CD14-positive monocyte (primary cell): ENCODE measurements at regions not wholly inside any gene's neighbourhood (a gene's known extent, or its start where the extent isn't known, plus 50 kb on each side); places are given as distances from the start of the nearest gene placed in this dataset.

Experiments used
- DNase-seq, 3 donors: peaks; one replicate each; pipeline ENCODE4 v3.0.0-alpha.2; 2011 to 2022
- H2AFZ ChIP-seq: 2 replicates; pipeline ENCODE4 v1.6.0; 2012; ENCODE audit warnings: mild to moderate bottlenecking, low read depth, low read length, inconsistent platforms; ENCODE audit not compliant: insufficient read depth, poor library complexity, severe bottlenecking
- H3K27ac ChIP-seq, 2 donors: 1 replicate in 1 of 2; 2 replicates in 1 of 2; pipeline ENCODE4 v1.5.1; 2012 to 2013; ENCODE audit warnings: low read length in 2 of 2, control low read depth in 1 of 2, inconsistent platforms in 1 of 2, low read depth in 1 of 2, mild to moderate bottlenecking in 1 of 2
- H3K27me3 ChIP-seq, 2 donors: one replicate each; pipeline versions ENCODE4 v1.6.0 to v1.6.1; 2011 to 2013; ENCODE audit warnings: low read length in 2 of 2; ENCODE audit not compliant: control insufficient read depth in 2 of 2, insufficient read depth in 2 of 2
- H3K36me3 ChIP-seq, 2 donors: replicated peaks in 1 of 2; 1 replicate in 1 of 2; 2 replicates in 1 of 2; pipeline versions ENCODE4 v1.5.1 to v1.6.1; 2012 to 2013; ENCODE audit warnings: low read length in 2 of 2, control low read depth in 1 of 2, inconsistent platforms in 1 of 2, mild to moderate bottlenecking in 1 of 2; ENCODE audit not compliant: insufficient read depth in 2 of 2, control insufficient read depth in 1 of 2
- H3K4me1 ChIP-seq, 2 donors: 1 replicate in 1 of 2; 2 replicates in 1 of 2; pipeline versions ENCODE4 v1.5.1 to v1.6.1; 2012 to 2013; ENCODE audit warnings: low read length in 2 of 2, control low read depth in 1 of 2, inconsistent platforms in 1 of 2, mild to moderate bottlenecking in 1 of 2, moderate library complexity in 1 of 2; ENCODE audit not compliant: insufficient read depth in 2 of 2, control insufficient read depth in 1 of 2
- H3K4me2 ChIP-seq: replicated peaks from 2 replicates; pipeline ENCODE3; 2012; ENCODE audit warnings: low read length, moderate library complexity, mild to moderate bottlenecking; ENCODE audit not compliant: poor library complexity, severe bottlenecking; ENCODE audit errors: extremely low read depth
- H3K4me3 ChIP-seq, 3 experiments: fragments of 200-600 bp in 1 of 3; sonication (generic) in 1 of 3; replicated peaks in 1 of 3; 1 replicate in 2 of 3; 2 replicates in 1 of 3; pipeline ENCODE4 v1.5.1; 2011 to 2013; ENCODE audit warnings: low read length in 3 of 3, mild to moderate bottlenecking in 3 of 3, control low read depth in 2 of 3, low read depth in 2 of 3, inconsistent platforms in 1 of 3, moderate library complexity in 1 of 3
- H3K79me2 ChIP-seq: 2 replicates; pipeline ENCODE4 v1.6.0; 2012; ENCODE audit warnings: mild to moderate bottlenecking, control low read depth, inconsistent platforms, low read length, moderate library complexity; ENCODE audit not compliant: insufficient read depth
- H3K9ac ChIP-seq: 2 replicates; pipeline ENCODE4 v1.6.0; 2017; ENCODE audit warnings: low read length, mild to moderate bottlenecking; ENCODE audit not compliant: insufficient read depth, poor library complexity, severe bottlenecking
- H3K9me3 ChIP-seq, 2 donors: replicated peaks in 1 of 2; 1 replicate in 1 of 2; 2 replicates in 1 of 2; pipeline versions ENCODE4 v1.5.1 to v1.6.1; 2012 to 2013; ENCODE audit warnings: low read length in 2 of 2, control low read depth in 1 of 2; ENCODE audit not compliant: control insufficient read depth in 1 of 2, insufficient read depth in 1 of 2
- H4K20me1 ChIP-seq: 2 replicates; pipeline ENCODE4 v1.6.0; 2012; ENCODE audit warnings: mild to moderate bottlenecking, low read length, control low read depth, moderate library complexity; ENCODE audit not compliant: insufficient read depth
- H3K27ac Mint-ChIP-seq, 7 donors: one replicate each; pipeline ENCODE4 v1.8.0; 2020; ENCODE audit warnings: mild to moderate bottlenecking in 7 of 7, mixed read lengths in 7 of 7, moderate library complexity in 6 of 7, inconsistent platforms in 2 of 7
- H3K27me3 Mint-ChIP-seq, 3 donors: one replicate each; pipeline ENCODE4 v1.8.0; 2021 to 2022; ENCODE audit warnings: low read depth in 3 of 3, mild to moderate bottlenecking in 3 of 3, mixed read lengths in 3 of 3, moderate library complexity in 3 of 3, inconsistent platforms in 1 of 3
- H3K36me3 Mint-ChIP-seq, 2 donors: one replicate each; pipeline ENCODE4 v1.8.0; 2020; ENCODE audit warnings: mixed read lengths in 2 of 2, inconsistent platforms in 1 of 2, mild to moderate bottlenecking in 1 of 2
- H3K4me1 Mint-ChIP-seq: one replicate; pipeline ENCODE4 v1.8.0; 2020; ENCODE audit warnings: mild to moderate bottlenecking, mixed read lengths
- H3K4me3 Mint-ChIP-seq, 2 donors: one replicate each; pipeline ENCODE4 v1.8.0; 2020; ENCODE audit warnings: mild to moderate bottlenecking in 2 of 2, mixed read lengths in 2 of 2, moderate library complexity in 1 of 2
- H3K9me3 Mint-ChIP-seq, 7 donors: one replicate each; pipeline ENCODE4 v1.8.0; 2020 to 2022; ENCODE audit warnings: mixed read lengths in 7 of 7, mild to moderate bottlenecking in 6 of 7, moderate library complexity in 6 of 7, inconsistent platforms in 2 of 7
- WGBS: methylation state at CpG from one replicate; pipeline ENCODE4 v1.1.5; 2013; ENCODE audit warnings: missing lambda C conversion rate; ENCODE audit not compliant: insufficient coverage; 5-methylcytosine and 5-hydroxymethylcytosine counted together
- intact Hi-C, 2 donors: fragments of 100-400 bp; cut with micrococcal nuclease; formaldehyde crosslinking; loops; one replicate each; pipeline versions ENCODE4 v1.15.0 to v1.15.1; 2023
- TF ChIP-seq, protein P1 (sequence below): fragments of 200-600 bp; IDR thresholded peaks from one replicate; pipeline ENCODE4 v1.8.0; 2022; ENCODE audit warnings: antibody characterized with exemption, mild to moderate bottlenecking

DNA sequence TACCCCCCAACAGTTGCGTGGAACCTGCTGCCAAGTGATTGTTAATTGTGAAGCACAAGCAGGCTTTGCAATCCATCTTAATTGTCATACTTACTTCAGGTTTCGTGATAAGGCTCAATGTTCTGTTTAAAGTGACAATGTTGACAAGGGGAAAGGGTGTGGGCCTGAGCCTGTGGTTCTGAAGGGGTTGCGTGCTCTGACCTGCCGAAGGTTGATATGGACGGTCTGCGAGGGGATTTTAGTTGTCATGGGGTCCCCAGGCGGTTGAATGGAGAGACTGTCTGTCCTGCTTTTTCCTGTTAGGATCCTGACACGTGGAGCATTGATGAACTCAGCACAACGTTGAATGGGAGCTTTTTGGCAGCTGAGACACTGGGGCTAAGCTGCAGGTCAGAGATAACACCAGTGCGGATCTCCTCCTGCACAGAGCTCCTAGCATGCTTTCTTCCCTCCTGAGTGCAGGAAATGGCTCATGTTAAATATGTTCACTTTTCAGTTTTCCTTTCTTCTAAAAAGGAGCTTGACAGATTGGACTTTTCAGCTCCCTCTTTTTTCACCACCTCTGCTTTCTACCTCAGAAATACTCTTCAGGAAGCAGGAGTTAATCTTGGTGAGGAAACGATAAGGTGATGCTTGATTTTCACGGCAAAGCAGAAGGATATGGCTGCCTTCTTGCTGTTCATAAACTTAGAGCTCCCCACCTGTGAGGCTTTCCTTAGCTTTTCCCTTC lies 62.9 kb upstream of the ZEB2 start:
- Mint-ChIP-seq H3K4me1 (peaks cover 45% of the 10 kb centered on the region), H3K27me3 (peaks cover 1 to 5% (median 5%) of the 10 kb centered on the region in 3 donors), H3K27ac (peak overlapping the region in 6 of 7 donors; percentile 41 to 76 (median 63)), H3K9me3 (no peaks in the 10 kb centered on the region), H3K36me3 (peaks cover 2% of the 10 kb centered on the region in 2 donors), H3K4me3 (peak overlapping the region; percentile 53 to 92)
- H2AFZ ChIP-seq, result peak overlapping the region; percentile 74
- H3K4me2 ChIP-seq, result peak overlapping the region; percentile 65
- intact Hi-C loops, result loop anchor here in 1 of 2 donors (5.0 kb wide), 1 partner anchor 51 kb away; no protein-coding TSS in a partner anchor
- DNase-seq, result no peak
- H3K79me2 ChIP-seq, result no peaks in the 10 kb centered on the region
- H3K4me1 ChIP-seq, result peaks cover 38 to 45% of the 10 kb centered on the region in 2 donors
- no peaks in the 10 kb centered on the region for H3K27me3 ChIP-seq
- H3K4me3 ChIP-seq, result peak overlapping the region in 2 of 3 experiments; percentile 19 to 45
- H3K27ac ChIP-seq, result no peak overlapping the region
- H3K36me3 ChIP-seq, result no peaks in the 10 kb centered on the region
- TF ChIP-seq, protein P1, sequence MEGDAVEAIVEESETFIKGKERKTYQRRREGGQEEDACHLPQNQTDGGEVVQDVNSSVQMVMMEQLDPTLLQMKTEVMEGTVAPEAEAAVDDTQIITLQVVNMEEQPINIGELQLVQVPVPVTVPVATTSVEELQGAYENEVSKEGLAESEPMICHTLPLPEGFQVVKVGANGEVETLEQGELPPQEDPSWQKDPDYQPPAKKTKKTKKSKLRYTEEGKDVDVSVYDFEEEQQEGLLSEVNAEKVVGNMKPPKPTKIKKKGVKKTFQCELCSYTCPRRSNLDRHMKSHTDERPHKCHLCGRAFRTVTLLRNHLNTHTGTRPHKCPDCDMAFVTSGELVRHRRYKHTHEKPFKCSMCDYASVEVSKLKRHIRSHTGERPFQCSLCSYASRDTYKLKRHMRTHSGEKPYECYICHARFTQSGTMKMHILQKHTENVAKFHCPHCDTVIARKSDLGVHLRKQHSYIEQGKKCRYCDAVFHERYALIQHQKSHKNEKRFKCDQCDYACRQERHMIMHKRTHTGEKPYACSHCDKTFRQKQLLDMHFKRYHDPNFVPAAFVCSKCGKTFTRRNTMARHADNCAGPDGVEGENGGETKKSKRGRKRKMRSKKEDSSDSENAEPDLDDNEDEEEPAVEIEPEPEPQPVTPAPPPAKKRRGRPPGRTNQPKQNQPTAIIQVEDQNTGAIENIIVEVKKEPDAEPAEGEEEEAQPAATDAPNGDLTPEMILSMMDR, result no peak
- no peaks in the 10 kb centered on the region for H4K20me1 ChIP-seq
- no peaks in the 10 kb centered on the region for H3K9me3 ChIP-seq
- 23% methylated on average over 9 of the region's 12 CpGs for WGBS
- peak overlapping the region; percentile 1 for H3K9ac ChIP-seq

DNA sequence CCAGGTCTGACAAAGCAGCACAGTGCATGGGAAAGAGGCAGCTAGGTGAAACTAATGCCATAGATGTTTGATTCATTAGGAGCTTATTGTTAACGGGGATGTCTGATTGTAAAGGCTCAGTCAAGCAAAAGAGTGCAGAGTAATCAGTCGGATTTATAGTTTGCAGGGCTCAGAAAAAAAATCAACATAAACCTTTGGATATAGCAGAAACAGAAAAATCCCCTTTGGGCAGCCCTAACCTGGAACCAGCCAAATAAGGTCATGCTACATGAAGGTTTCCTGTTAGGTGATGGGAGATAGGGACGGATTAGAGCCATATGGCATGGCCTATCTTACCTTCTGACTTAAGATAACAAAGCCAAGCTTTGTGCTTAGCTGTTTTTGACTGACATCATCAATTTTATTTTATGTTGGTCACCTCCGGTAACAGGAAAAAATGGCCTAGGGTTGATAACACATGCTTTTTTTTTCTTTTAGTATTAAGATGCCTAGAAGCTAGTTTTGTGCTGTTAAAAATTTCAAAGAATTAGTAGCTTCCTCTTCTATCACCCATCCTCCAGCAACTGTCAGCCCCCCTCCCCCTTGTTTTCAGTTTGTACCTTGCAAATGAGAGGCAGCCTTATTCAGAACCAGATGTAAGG lies 60.7 kb upstream of the ZEB2 start:
- Mint-ChIP-seq H3K4me3 (no peak overlapping the region), H3K9me3 (no peaks in the 10 kb centered on the region), H3K27ac (peak overlapping the region in 2 of 7 donors; percentile 11 to 30), H3K27me3 (peaks cover 1 to 5% (median 5%) of the 10 kb centered on the region in 3 donors), H3K4me1 (peaks cover 44% of the 10 kb centered on the region), H3K36me3 (peaks cover 2% of the 10 kb centered on the region in 2 donors)
- no peaks in the 10 kb centered on the region for H3K27me3 ChIP-seq
- 21% methylated on average over 2 of the region's 4 CpGs for WGBS
- no peaks in the 10 kb centered on the region for H4K20me1 ChIP-seq
- no peak overlapping the region for H3K27ac ChIP-seq
- intact Hi-C loops, result loop anchor here in 1 of 2 donors (5.0 kb wide), 1 partner anchor 48 kb away; no protein-coding TSS in a partner anchor
- peaks cover 32 to 35% of the 10 kb centered on the region in 2 donors for H3K4me1 ChIP-seq
- H3K36me3 ChIP-seq, result no peaks in the 10 kb centered on the region
- H3K9ac ChIP-seq, result no peak overlapping the region
- no peak overlapping the region for H3K4me3 ChIP-seq
- H3K4me2 ChIP-seq, result peak overlapping the region; percentile 10
- H3K9me3 ChIP-seq, result no peaks in the 10 kb centered on the region
- DNase-seq, result no peak
- peak overlapping the region; percentile 5 for H2AFZ ChIP-seq
- no peaks in the 10 kb centered on the region for H3K79me2 ChIP-seq
- TF ChIP-seq, protein P1, result no peak
